Body of pancreas (tissue), 4 donors: ENCODE measurements at regions not wholly inside any gene's neighbourhood (a gene's known extent, or its start where the extent isn't known, plus 50 kb on each side); places are given as distances from the start of the nearest gene placed in this dataset.

Experiments
- POLR2A ChIP-seq, 3 donors: fragments of 450-650 bp; IDR thresholded peaks; one replicate each; pipeline ENCODE4 v1.6.1; 2016; ENCODE audit warnings: antibody characterized with exemption in 3 of 3, mild to moderate bottlenecking in 2 of 3
- TF ChIP-seq, protein P1 (sequence below), 7 experiments: fragments of 450-650 bp in 4 of 7; fragments of 200-600 bp in 3 of 7; sonication (generic) in 3 of 7; IDR thresholded peaks; one replicate each; pipeline ENCODE4 v1.5.1; 2016 to 2019; ENCODE audit warnings: antibody characterized with exemption in 7 of 7

- TF ChIP-seq, protein P1, sequence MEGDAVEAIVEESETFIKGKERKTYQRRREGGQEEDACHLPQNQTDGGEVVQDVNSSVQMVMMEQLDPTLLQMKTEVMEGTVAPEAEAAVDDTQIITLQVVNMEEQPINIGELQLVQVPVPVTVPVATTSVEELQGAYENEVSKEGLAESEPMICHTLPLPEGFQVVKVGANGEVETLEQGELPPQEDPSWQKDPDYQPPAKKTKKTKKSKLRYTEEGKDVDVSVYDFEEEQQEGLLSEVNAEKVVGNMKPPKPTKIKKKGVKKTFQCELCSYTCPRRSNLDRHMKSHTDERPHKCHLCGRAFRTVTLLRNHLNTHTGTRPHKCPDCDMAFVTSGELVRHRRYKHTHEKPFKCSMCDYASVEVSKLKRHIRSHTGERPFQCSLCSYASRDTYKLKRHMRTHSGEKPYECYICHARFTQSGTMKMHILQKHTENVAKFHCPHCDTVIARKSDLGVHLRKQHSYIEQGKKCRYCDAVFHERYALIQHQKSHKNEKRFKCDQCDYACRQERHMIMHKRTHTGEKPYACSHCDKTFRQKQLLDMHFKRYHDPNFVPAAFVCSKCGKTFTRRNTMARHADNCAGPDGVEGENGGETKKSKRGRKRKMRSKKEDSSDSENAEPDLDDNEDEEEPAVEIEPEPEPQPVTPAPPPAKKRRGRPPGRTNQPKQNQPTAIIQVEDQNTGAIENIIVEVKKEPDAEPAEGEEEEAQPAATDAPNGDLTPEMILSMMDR (IDR thresholded peaks at IDR 0.05), result no peak
- no peak for TF ChIP-seq POLR2A (IDR thresholded peaks at IDR 0.05)
These were observed 240.1 kb upstream of the SUCLG2 start for GRCh38 chr3:67894510-67894909.
